PC-3 (cell line): ENCODE measurements at regions not wholly inside any gene's neighbourhood (a gene's known extent, or its start where the extent isn't known, plus 50 kb on each side); places are given as distances from the start of the nearest gene placed in this dataset.

Experiments used
- ATAC-seq: fragments of 200-7000 bp; cut with Tn5 transposase; 2 replicates; pipeline ENCODE4 v1.9.1; 2020; ENCODE audit warnings: mild to moderate bottlenecking, moderate library complexity
- BruUV-seq: library from RNA; stranded (reverse); fragments of 400-500 nt; replicated peaks from 2 replicates; lab custom pipeline; 2021; lab: Mats Ljungman, UMichigan
- CTCF ChIA-PET: fragments of 300-600 bp; sonication (Branson Sonifier 250); formaldehyde crosslinking; loops from one replicate; lab custom pipeline; 2022; ENCODE audit warnings: antibody characterized with exemption; lab: Charles Lee
- POLR2A ChIA-PET: fragments of 300-600 bp; sonication (Branson Sonifier 250); formaldehyde crosslinking; loops from one replicate; lab custom pipeline; 2022; ENCODE audit warnings: antibody characterized with exemption; ENCODE audit not compliant: unreplicated experiment; lab: Charles Lee
- DNase-seq: peaks from one replicate; pipeline ENCODE4 v3.0.0-alpha.2; 2015
- H2AFZ ChIP-seq: fragments of 300-600 bp; sonication (generic); 2 replicates; pipeline ENCODE4 v1.6.0; 2016; ENCODE audit warnings: antibody characterized with exemption, low read length
- H3F3A ChIP-seq: fragments of 300-600 bp; sonication (generic); one replicate; pipeline ENCODE4 v1.6.0; 2017; ENCODE audit warnings: antibody characterized with exemption, low read length, control low read depth, mild to moderate bottlenecking; ENCODE audit not compliant: unreplicated experiment
- H3K27ac ChIP-seq: fragments of 300-600 bp; sonication (generic); 2 replicates; pipeline ENCODE4 v1.5.1; 2016; ENCODE audit warnings: mild to moderate bottlenecking, low read length
- H3K27me3 ChIP-seq: fragments of 300-600 bp; sonication (generic); 2 replicates; pipeline ENCODE4 v1.6.1; 2016; ENCODE audit warnings: low read length, mixed read lengths
- H3K36me3 ChIP-seq: fragments of 300-600 bp; sonication (generic); 2 replicates; pipeline ENCODE4 v1.6.1; 2016; ENCODE audit warnings: low read depth, mixed run types, low read length, mixed read lengths
- H3K4me1 ChIP-seq: fragments of 300-600 bp; sonication (generic); 2 replicates; pipeline ENCODE4 v1.5.1; 2016; ENCODE audit warnings: low read length; ENCODE audit not compliant: insufficient read depth
- H3K4me2 ChIP-seq: fragments of 300-600 bp; sonication (generic); 2 replicates; pipeline ENCODE4 v1.6.0; 2016; ENCODE audit warnings: low read length
- H3K4me3 ChIP-seq: fragments of 300-600 bp; sonication (generic); 2 replicates; pipeline ENCODE4 v1.5.1; 2016; ENCODE audit warnings: mild to moderate bottlenecking, low read length, mixed read lengths
- H3K79me2 ChIP-seq: fragments of 300-600 bp; sonication (generic); 2 replicates; pipeline ENCODE4 v1.6.1; 2017; ENCODE audit warnings: low read length, mixed read lengths
- H3K9ac ChIP-seq: fragments of 300-600 bp; sonication (generic); 2 replicates; pipeline ENCODE4 v1.6.0; 2016; ENCODE audit warnings: mild to moderate bottlenecking, low read length
- H3K9me2 ChIP-seq: fragments of 300-600 bp; sonication (generic); replicated peaks from 2 replicates; pipeline ENCODE4 v1.6.1; 2016; ENCODE audit warnings: mixed run types, low read length, mixed read lengths
- H3K9me3 ChIP-seq: fragments of 300-600 bp; sonication (generic); 2 replicates; pipeline ENCODE4 v1.6.1; 2016; ENCODE audit warnings: low read length, mixed read lengths
- H4K20me1 ChIP-seq: fragments of 300-600 bp; sonication (generic); 2 replicates; pipeline ENCODE4 v1.6.1; 2016; ENCODE audit warnings: low read length, mixed read lengths
- EZH2 ChIP-seq: fragments of 300-600 bp; sonication (generic); IDR thresholded peaks from one replicate; pipeline ENCODE4 v1.6.1; 2017; ENCODE audit warnings: antibody characterized with exemption, mild to moderate bottlenecking, low read length; ENCODE audit not compliant: unreplicated experiment
- EZH2phosphoT487 ChIP-seq: fragments of 300-600 bp; sonication (generic); IDR thresholded peaks from 2 replicates; pipeline ENCODE4 v1.6.1; 2018; ENCODE audit warnings: mild to moderate bottlenecking, antibody characterized with exemption, low read length, borderline replicate concordance
- intact Hi-C: fragments of 100-400 bp; cut with micrococcal nuclease; formaldehyde crosslinking; loops from 2 replicates; pipeline ENCODE4 v1.9.0; 2023
- TF ChIP-seq, protein P1 (sequence below): fragments of 300-600 bp; sonication (generic); conservative IDR thresholded peaks from 2 replicates; pipeline ENCODE4 v1.5.1; 2017; ENCODE audit warnings: antibody characterized with exemption, low read depth, mild to moderate bottlenecking, low read length

DNA sequence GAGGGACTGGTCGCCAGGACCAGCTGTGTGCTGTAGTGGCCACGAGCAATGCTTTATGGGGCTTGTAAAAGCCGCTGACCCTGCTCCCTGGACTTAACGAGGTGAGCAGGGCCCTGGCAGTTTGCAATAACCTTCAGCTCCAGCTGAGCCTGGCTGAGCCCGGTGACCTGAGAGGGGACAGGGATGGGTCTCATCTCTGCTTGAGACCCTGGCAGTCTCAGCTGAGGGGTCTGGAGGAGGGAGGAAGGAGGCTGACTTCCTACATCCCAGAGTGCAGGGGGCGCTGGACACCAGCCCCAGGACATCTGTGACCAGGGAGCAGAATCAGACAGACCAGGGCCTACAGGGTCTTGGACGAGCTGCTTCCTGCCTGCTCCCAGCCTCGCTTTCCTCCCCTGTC is 277.5 kb upstream of the MVB12B start:
- Histone ChIP-seq H3K27ac (no peak overlapping the region), H2AFZ (no peak overlapping the region), H4K20me1 (no peaks in the 10 kb centered on the region), H3K36me3 (no peaks in the 10 kb centered on the region), H3K4me2 (no peak overlapping the region), H3K9me3 (no peaks in the 10 kb centered on the region), H3K4me3 (no peak overlapping the region), H3K79me2 (no peaks in the 10 kb centered on the region), H3K9ac (no peak overlapping the region), H3K27me3 (no peaks in the 10 kb centered on the region), H3K9me2 (no peaks in the 10 kb centered on the region), H3K4me1 (no peaks in the 10 kb centered on the region), H3F3A (no peaks in the 10 kb centered on the region)
- BruUV-seq: no TSS peak
- peak; percentile 45 for ATAC-seq
- TF ChIP-seq EZH2 (no peak), EZH2phosphoT487 (no peak)
- TF ChIP-seq, protein P1, sequence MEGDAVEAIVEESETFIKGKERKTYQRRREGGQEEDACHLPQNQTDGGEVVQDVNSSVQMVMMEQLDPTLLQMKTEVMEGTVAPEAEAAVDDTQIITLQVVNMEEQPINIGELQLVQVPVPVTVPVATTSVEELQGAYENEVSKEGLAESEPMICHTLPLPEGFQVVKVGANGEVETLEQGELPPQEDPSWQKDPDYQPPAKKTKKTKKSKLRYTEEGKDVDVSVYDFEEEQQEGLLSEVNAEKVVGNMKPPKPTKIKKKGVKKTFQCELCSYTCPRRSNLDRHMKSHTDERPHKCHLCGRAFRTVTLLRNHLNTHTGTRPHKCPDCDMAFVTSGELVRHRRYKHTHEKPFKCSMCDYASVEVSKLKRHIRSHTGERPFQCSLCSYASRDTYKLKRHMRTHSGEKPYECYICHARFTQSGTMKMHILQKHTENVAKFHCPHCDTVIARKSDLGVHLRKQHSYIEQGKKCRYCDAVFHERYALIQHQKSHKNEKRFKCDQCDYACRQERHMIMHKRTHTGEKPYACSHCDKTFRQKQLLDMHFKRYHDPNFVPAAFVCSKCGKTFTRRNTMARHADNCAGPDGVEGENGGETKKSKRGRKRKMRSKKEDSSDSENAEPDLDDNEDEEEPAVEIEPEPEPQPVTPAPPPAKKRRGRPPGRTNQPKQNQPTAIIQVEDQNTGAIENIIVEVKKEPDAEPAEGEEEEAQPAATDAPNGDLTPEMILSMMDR: no peak
- intact Hi-C loops: no loop called here
- POLR2A ChIA-PET: no interaction called here
- CTCF ChIA-PET: no interaction called here
- DNase-seq: no peak

DNA sequence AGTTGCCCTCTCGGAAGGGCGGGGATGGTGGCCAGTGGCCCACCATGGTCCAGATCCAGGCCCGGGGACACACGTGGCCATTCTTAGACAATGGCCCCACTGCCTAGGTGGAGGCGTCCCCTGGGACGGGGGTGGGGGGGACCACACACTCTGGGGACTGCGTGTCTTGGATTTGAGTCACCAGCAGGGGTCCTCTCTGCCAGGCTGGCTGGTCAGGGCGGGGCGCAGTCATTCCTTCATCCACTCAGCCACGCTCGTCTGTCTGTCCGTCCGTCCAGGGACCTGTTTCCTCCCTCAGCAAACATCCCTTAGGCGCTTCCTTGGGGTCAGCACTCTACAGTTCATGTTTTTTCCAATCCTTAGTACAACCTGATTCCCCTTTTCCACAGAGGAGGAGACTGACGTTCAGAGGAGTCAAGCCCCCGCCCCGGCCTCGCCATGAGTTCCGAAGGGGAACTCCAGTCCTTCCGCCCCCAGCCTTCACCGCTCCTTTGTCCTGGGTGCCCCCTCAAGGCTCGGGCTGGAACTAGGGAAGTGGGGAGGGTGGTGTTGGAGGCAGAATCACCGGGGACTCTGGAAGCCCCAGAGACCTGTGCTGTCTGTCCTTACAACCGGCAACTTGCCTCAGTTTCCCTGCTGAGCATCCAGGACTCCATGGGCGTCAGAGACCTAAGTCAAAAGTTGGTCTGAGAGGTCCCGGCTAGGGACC is 276.6 kb upstream of the MVB12B start:
- no peak overlapping the region for H2AFZ ChIP-seq
- ChIA-PET POLR2A (no interaction called here), CTCF (no interaction called here)
- intact Hi-C loops: no loop called here
- no peak overlapping the region for H3K27ac ChIP-seq
- TF ChIP-seq, protein P1: peak; percentile 12; the same call in 1 of the 2 replicates
- no peak for TF ChIP-seq EZH2
- no peak for TF ChIP-seq EZH2phosphoT487
- H4K20me1 ChIP-seq: no peaks in the 10 kb centered on the region
- no peaks in the 10 kb centered on the region for H3K9me3 ChIP-seq
- DNase-seq: no peak
- no peaks in the 10 kb centered on the region for H3K27me3 ChIP-seq
- peaks cover 6% of the 10 kb centered on the region for H3K4me1 ChIP-seq
- no peaks in the 10 kb centered on the region for H3K79me2 ChIP-seq
- no peak overlapping the region for H3K4me3 ChIP-seq
- H3K9me2 ChIP-seq: no peaks in the 10 kb centered on the region
- H3K4me2 ChIP-seq: no peak overlapping the region
- no peaks in the 10 kb centered on the region for H3K36me3 ChIP-seq
- H3F3A ChIP-seq: no peaks in the 10 kb centered on the region
- ATAC-seq: no peak
- BruUV-seq: no TSS peak
- no peak overlapping the region for H3K9ac ChIP-seq

DNA sequence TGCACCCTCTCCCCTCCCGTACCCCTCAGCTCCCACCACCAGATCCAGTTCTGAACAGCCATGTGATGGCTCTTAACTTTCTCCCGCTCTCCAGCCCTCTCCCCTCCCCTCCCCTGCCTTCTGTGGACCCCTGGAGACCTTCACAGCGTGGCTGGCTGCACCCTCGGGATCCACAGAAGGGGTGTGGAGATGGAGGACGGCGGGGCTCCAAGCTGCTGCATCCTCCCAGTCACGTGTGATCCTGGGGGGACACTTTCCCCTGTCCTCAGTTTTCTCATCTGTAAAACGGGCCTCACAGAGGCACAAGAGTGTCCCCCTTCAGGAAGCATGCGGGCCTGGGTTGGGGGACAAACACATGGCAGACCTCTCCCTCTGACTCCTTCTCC is 276.0 kb upstream of the MVB12B start:
- no peaks in the 10 kb centered on the region for H3K9me3 ChIP-seq
- no TSS peak for BruUV-seq
- DNase-seq (no peak), ATAC-seq (no peak)
- no peaks in the 10 kb centered on the region for H3K27me3 ChIP-seq
- H3K4me3 ChIP-seq: no peak overlapping the region
- POLR2A ChIA-PET: no interaction called here
- peaks cover 12% of the 10 kb centered on the region for H3K4me1 ChIP-seq
- H3K27ac ChIP-seq: no peak overlapping the region
- H2AFZ ChIP-seq: no peak overlapping the region
- no peaks in the 10 kb centered on the region for H4K20me1 ChIP-seq
- H3K9ac ChIP-seq: no peak overlapping the region
- H3F3A ChIP-seq: no peaks in the 10 kb centered on the region
- H3K79me2 ChIP-seq: no peaks in the 10 kb centered on the region
- H3K36me3 ChIP-seq: no peaks in the 10 kb centered on the region
- TF ChIP-seq, protein P1: no peak
- TF ChIP-seq EZH2 (no peak), EZH2phosphoT487 (no peak)
- CTCF ChIA-PET: no interaction called here
- H3K9me2 ChIP-seq: no peaks in the 10 kb centered on the region
- intact Hi-C loops: no loop called here
- no peak overlapping the region for H3K4me2 ChIP-seq
